Panc1 (cell line): ENCODE measurements at regions not wholly inside any gene's neighbourhood (a gene's known extent, or its start where the extent isn't known, plus 50 kb on each side); places are given as distances from the start of the nearest gene placed in this dataset.
"Not testable (repeated sequence)": the region's sequence is repeated elsewhere in the genome, so short reads cannot be mapped to it uniquely, and the experiment has no call there.

Experiments used
- ATAC-seq: fragments of 200-7000 bp; cut with Tn5 transposase; 2 replicates; pipeline ENCODE4 v1.9.1; 2020; ENCODE audit warnings: mild to moderate bottlenecking, moderate library complexity
- BruUV-seq: library from RNA; stranded (reverse); fragments of 400-500 nt; replicated peaks from 2 replicates; lab custom pipeline; 2021; lab: Mats Ljungman, UMichigan
- CTCF ChIA-PET: fragments of 300-600 bp; sonication (Branson Sonifier 250); formaldehyde crosslinking; loops from one replicate; lab custom pipeline; 2022; ENCODE audit warnings: antibody characterized with exemption; lab: Charles Lee
- POLR2A ChIA-PET: fragments of 300-600 bp; sonication (Branson Sonifier 250); formaldehyde crosslinking; loops from one replicate; lab custom pipeline; 2022; ENCODE audit warnings: antibody characterized with exemption; lab: Charles Lee
- DNase-seq: peaks from one replicate; pipeline ENCODE4 v3.0.0-alpha.2; 2010; ENCODE audit warnings: low read depth, low spot score
- H3K27ac ChIP-seq: 2 replicates; pipeline ENCODE4 v1.5.1; 2011; ENCODE audit warnings: mild to moderate bottlenecking, low read length, inconsistent platforms
- H3K27me3 ChIP-seq: fragments of 200-500 bp; sonication (Bioruptor generic); 2 replicates; pipeline ENCODE4 v1.6.0; 2014; ENCODE audit warnings: low read length, inconsistent platforms; ENCODE audit not compliant: control insufficient read depth, insufficient read depth
- H3K36me3 ChIP-seq: fragments of 200-500 bp; sonication (Bioruptor generic); 2 replicates; pipeline ENCODE4 v1.5.1; 2014; ENCODE audit warnings: inconsistent platforms, mild to moderate bottlenecking, low read length, moderate library complexity; ENCODE audit not compliant: control insufficient read depth, insufficient read depth
- H3K4me1 ChIP-seq: 2 replicates; pipeline ENCODE4 v1.5.1; 2011; ENCODE audit warnings: inconsistent platforms, mild to moderate bottlenecking, low read length, moderate library complexity; ENCODE audit not compliant: control insufficient read depth, insufficient read depth
- H3K4me3 ChIP-seq, 2 experiments: 2 replicates each; pipeline ENCODE4 v1.5.1; 2011 to 2012; ENCODE audit warnings: low read depth in 2 of 2, low read length in 2 of 2, mild to moderate bottlenecking in 2 of 2, inconsistent platforms in 1 of 2, moderate library complexity in 1 of 2
- H3K9me3 ChIP-seq: fragments of 200-500 bp; sonication (Bioruptor generic); 2 replicates; pipeline ENCODE4 v1.5.1; 2014; ENCODE audit warnings: low read depth, mild to moderate bottlenecking, inconsistent platforms, low read length, moderate library complexity; ENCODE audit not compliant: control insufficient read depth, insufficient read depth
- POLR2AphosphoS5 ChIP-seq: IDR thresholded peaks from 2 replicates; pipeline ENCODE4 v1.6.1; 2012; ENCODE audit warnings: mild to moderate bottlenecking, low read depth, low read length, moderate library complexity
- REST ChIP-seq, 2 experiments: IDR thresholded peaks; 2 replicates each; pipeline ENCODE4 v1.6.1; 2011 to 2012; ENCODE audit warnings: low read depth in 2 of 2, control low read depth in 1 of 2, low read length in 1 of 2, mild to moderate bottlenecking in 1 of 2, moderate library complexity in 1 of 2; ENCODE audit not compliant: insufficient read depth in 1 of 2
- SIN3A ChIP-seq: IDR thresholded peaks from 2 replicates; pipeline ENCODE4 v1.6.1; 2012; ENCODE audit warnings: low read depth, mild to moderate bottlenecking, low read length, moderate library complexity, borderline replicate concordance; ENCODE audit not compliant: insufficient read depth
- TCF7L2 ChIP-seq: IDR thresholded peaks from 2 replicates; pipeline ENCODE4 v1.6.1; 2011; ENCODE audit warnings: mild to moderate bottlenecking, low read depth, low read length, inconsistent platforms
- in situ Hi-C: cut with HindIII; loops from 2 replicates; pipeline ENCODE4 v1.10.0; 2016; ENCODE audit warnings: low sequenced_read_pairs, low pct_unique_long_range_greater_than_20kb
- intact Hi-C: fragments of 100-400 bp; cut with micrococcal nuclease; formaldehyde crosslinking; loops from one replicate; pipeline ENCODE4 v1.10.0; 2022; ENCODE audit not compliant: unreplicated experiment
- TF ChIP-seq, protein P1 (sequence below): fragments of 450-650 bp; IDR thresholded peaks from 2 replicates; pipeline ENCODE4 v1.5.1; 2017; ENCODE audit warnings: mild to moderate bottlenecking

DNA sequence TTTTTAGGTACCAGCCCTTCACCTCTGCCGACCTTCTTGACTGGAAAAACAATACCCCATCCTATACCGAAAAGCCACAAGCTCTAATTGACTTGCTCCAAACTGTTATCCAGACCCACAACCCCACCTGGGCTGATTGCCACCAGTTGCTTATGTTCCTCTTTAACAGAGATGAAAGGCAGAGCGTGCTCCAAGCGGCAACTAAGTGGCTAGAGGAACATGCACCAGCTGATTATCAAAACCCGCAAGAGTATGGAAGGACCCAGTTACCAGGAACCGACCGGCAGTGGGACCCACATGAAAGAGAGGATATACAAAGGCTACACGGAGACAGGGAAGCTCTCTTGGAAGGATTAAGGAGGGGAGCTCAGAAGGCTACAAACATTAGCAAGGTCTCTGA is 86.1 kb upstream of the TANC1 start:
- ATAC-seq (no peak), DNase-seq (no peak)
- TF ChIP-seq POLR2AphosphoS5 (no peak), REST (IDR thresholded peaks at IDR 0.05; ENCODE audit: insufficient read depth in 1 of 2, low read depth in 2 of 2, low read length in 1 of 2) (no peak), SIN3A (no peak), TCF7L2 (no peak)
- TF ChIP-seq, protein P1, sequence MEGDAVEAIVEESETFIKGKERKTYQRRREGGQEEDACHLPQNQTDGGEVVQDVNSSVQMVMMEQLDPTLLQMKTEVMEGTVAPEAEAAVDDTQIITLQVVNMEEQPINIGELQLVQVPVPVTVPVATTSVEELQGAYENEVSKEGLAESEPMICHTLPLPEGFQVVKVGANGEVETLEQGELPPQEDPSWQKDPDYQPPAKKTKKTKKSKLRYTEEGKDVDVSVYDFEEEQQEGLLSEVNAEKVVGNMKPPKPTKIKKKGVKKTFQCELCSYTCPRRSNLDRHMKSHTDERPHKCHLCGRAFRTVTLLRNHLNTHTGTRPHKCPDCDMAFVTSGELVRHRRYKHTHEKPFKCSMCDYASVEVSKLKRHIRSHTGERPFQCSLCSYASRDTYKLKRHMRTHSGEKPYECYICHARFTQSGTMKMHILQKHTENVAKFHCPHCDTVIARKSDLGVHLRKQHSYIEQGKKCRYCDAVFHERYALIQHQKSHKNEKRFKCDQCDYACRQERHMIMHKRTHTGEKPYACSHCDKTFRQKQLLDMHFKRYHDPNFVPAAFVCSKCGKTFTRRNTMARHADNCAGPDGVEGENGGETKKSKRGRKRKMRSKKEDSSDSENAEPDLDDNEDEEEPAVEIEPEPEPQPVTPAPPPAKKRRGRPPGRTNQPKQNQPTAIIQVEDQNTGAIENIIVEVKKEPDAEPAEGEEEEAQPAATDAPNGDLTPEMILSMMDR, result no peak
- intact Hi-C loops (no loop called here), in situ Hi-C loops (no loop called here)
- H3K9me3 ChIP-seq, result no peaks in the 10 kb centered on the region
- H3K27me3 ChIP-seq, result peaks cover 2% of the 10 kb centered on the region
- no TSS peak for BruUV-seq
- ChIA-PET POLR2A (no interaction called here), CTCF (no interaction called here)
- no peak overlapping the region for H3K4me3 ChIP-seq
- no peaks in the 10 kb centered on the region for H3K36me3 ChIP-seq
- H3K4me1 ChIP-seq, result no peaks in the 10 kb centered on the region
- H3K27ac ChIP-seq, result no peak overlapping the region

DNA sequence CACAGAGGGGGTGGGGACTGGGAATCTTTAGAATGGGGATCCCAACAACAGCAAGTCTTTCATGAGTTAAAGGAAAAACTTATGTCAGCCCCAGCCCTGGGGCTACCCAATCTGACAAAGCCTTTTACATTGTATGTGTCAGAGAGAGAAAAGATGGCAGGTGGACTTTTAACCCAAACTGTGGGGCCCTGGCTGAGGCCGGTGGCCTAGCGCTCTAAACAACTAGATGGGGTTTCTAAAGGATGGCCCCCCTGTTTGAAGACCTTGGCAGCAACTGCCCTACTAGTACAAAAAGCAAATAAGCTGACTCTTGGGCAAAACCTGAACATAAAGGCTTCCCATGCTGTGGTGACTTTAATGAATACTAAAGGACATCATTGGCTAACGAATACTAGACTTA is 83.9 kb upstream of the TANC1 start:
- H3K27ac ChIP-seq, in situ Hi-C loops, BruUV-seq, ATAC-seq, DNase-seq, H3K4me1 ChIP-seq, intact Hi-C loops, H3K27me3 ChIP-seq, POLR2A ChIA-PET, CTCF ChIA-PET, H3K4me3 ChIP-seq, H3K36me3 ChIP-seq, H3K9me3 ChIP-seq: not testable (repeated sequence)

DNA sequence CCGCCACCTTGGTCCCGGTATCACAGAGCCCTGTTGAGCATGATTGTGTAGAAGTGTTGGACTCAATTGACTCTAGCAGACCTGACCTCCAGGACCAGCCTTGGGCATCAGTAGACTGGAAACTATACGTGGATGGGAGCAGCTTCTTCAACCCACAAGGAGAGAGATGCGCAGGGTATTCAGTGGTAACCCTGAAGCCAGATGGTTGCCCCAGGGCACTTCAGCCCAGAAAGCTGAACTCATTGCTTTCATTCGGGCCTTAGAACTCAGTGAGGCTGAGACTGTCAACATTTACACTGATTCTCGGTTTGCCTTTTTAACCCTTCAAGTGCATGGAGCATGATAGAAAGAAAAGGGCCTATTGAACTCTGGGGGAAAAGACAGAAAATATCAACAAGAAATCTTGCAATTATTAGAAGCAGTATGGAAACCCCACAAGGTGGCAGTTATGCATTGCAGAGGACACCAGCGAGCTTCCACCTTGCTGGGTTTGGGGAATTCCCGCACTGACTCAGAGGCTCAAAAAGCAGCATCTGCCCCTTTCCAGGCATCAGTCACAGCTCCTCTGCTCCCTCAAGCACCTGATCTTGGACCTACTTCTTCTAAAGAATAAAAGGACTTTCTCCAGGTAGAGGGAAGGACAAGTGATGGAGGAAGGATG is 83.3 kb upstream of the TANC1 start:
- POLR2A ChIA-PET, result not testable (repeated sequence)

DNA sequence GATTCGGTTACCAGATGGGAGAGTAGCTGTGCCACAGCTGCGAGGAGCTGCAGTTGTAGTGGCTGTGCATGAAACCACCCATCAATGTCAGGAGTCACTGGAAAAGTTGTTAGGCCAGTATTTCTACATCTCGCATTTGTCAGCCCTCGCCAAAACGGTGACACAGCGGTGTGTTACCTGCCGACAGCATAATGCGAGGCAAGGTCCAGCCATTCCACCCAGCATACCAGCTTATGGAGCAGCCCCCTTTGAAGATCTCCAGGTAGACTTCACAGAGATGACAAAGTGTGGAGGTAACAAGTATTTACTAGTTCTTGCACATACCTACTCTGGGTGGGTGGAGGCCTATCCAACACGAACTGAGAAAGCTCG is 82.8 kb upstream of the TANC1 start:
- H3K4me1 ChIP-seq, intact Hi-C loops, H3K36me3 ChIP-seq, BruUV-seq, H3K27me3 ChIP-seq, in situ Hi-C loops, ATAC-seq, H3K4me3 ChIP-seq, DNase-seq, POLR2A ChIA-PET, H3K9me3 ChIP-seq, H3K27ac ChIP-seq: not testable (repeated sequence)
- CTCF ChIA-PET, result interaction anchor here (0.7 kb wide), 1 partner anchor 364 kb away, joined by 3 read pairs; no protein-coding TSS in a partner anchor

More for the DNA sequence above, 83.3 kb upstream of the TANC1 start:
- H3K4me1 ChIP-seq, in situ Hi-C loops, H3K9me3 ChIP-seq, ATAC-seq, intact Hi-C loops, DNase-seq, H3K36me3 ChIP-seq, BruUV-seq, H3K4me3 ChIP-seq, H3K27ac ChIP-seq, H3K27me3 ChIP-seq: not testable (repeated sequence)
- CTCF ChIA-PET, result interaction anchor here (0.7 kb wide), 1 partner anchor 365 kb away, joined by 3 read pairs; no protein-coding TSS in a partner anchor
- TF ChIP-seq, protein P1, result peak; percentile 29
